GM23338 (cell line): ENCODE measurements at regions not wholly inside any gene's neighbourhood (a gene's known extent, or its start where the extent isn't known, plus 50 kb on each side); places are given as distances from the start of the nearest gene placed in this dataset.

Experiments
- ATAC-seq: fragments of 200-7000 bp; cut with Tn5 transposase; 3 replicates; pipeline ENCODE4 v1.9.1; 2020
- DNase-seq: peaks from one replicate; pipeline ENCODE4 v3.0.0-alpha.2; 2015; ENCODE audit warnings: low spot score
- H2AFZ ChIP-seq: fragments of 200-600 bp; sonication (generic); 2 replicates; pipeline ENCODE4 v1.8.0; 2016; ENCODE audit warnings: antibody characterized with exemption, mild to moderate bottlenecking, moderate library complexity
- H3F3A ChIP-seq: fragments of 200-600 bp; sonication (generic); replicated peaks from 2 replicates; pipeline ENCODE4 v1.8.0; 2017; ENCODE audit warnings: antibody characterized with exemption, mixed run types, low read depth
- H3K27ac ChIP-seq: fragments of 200-600 bp; sonication (generic); 2 replicates; pipeline ENCODE4 v1.6.1; 2016; ENCODE audit warnings: low read depth
- H3K27me3 ChIP-seq: fragments of 200-600 bp; sonication (generic); 2 replicates; pipeline ENCODE4 v1.8.0; 2016; ENCODE audit warnings: mild to moderate bottlenecking, mixed run types, moderate library complexity; ENCODE audit not compliant: insufficient read depth
- H3K36me3 ChIP-seq: fragments of 200-600 bp; sonication (generic); 2 replicates; pipeline ENCODE4 v1.8.0; 2016; ENCODE audit warnings: mild to moderate bottlenecking; ENCODE audit not compliant: insufficient read depth
- H3K4me1 ChIP-seq: fragments of 200-600 bp; sonication (generic); 2 replicates; pipeline ENCODE4 v1.8.0; 2016; ENCODE audit warnings: mild to moderate bottlenecking, moderate library complexity; ENCODE audit not compliant: insufficient read depth
- H3K4me2 ChIP-seq: fragments of 200-600 bp; sonication (generic); 2 replicates; pipeline ENCODE4 v1.7.1; 2017; ENCODE audit warnings: mixed run types
- H3K4me3 ChIP-seq: fragments of 200-600 bp; sonication (generic); 2 replicates; pipeline ENCODE4 v1.6.1; 2016; ENCODE audit warnings: mixed run types
- H3K79me2 ChIP-seq: fragments of 200-600 bp; sonication (generic); replicated peaks from 2 replicates; pipeline ENCODE4 v1.8.0; 2017; ENCODE audit warnings: mild to moderate bottlenecking; ENCODE audit not compliant: insufficient read depth
- H3K9me2 ChIP-seq: fragments of 200-600 bp; sonication (generic); 2 replicates; pipeline ENCODE4 v1.8.0; 2017; ENCODE audit not compliant: insufficient read depth
- H4K20me1 ChIP-seq: fragments of 200-600 bp; sonication (generic); replicated peaks from 2 replicates; pipeline ENCODE4 v1.8.0; 2017; ENCODE audit warnings: mild to moderate bottlenecking; ENCODE audit not compliant: insufficient read depth
- H3K27ac Mint-ChIP-seq: 2 replicates; pipeline ENCODE4 v1.8.0; 2020; ENCODE audit warnings: inconsistent platforms, mild to moderate bottlenecking, moderate library complexity, mixed read lengths
- H3K27me3 Mint-ChIP-seq: 3 replicates; pipeline ENCODE4 v1.8.0; 2022; ENCODE audit warnings: low read depth, mild to moderate bottlenecking, moderate library complexity, mixed read lengths, inconsistent platforms; ENCODE audit not compliant: insufficient read depth, poor library complexity
- H3K36me3 Mint-ChIP-seq: 3 replicates; pipeline ENCODE4 v1.8.0; 2021; ENCODE audit warnings: low read depth, mild to moderate bottlenecking, inconsistent platforms, moderate library complexity, mixed read lengths
- H3K4me1 Mint-ChIP-seq: 3 replicates; pipeline ENCODE4 v1.8.0; 2020; ENCODE audit warnings: mild to moderate bottlenecking, inconsistent platforms, mixed read lengths
- H3K4me3 Mint-ChIP-seq: 3 replicates; pipeline ENCODE4 v1.8.0; 2021; ENCODE audit warnings: moderate library complexity, mild to moderate bottlenecking, inconsistent platforms, mixed read lengths
- H3K9me3 Mint-ChIP-seq: 3 replicates; pipeline ENCODE4 v1.8.0; 2020; ENCODE audit warnings: moderate library complexity, mild to moderate bottlenecking, inconsistent platforms, mixed read lengths
- CREB1 ChIP-seq: fragments of 250-450 bp; sonication (Bioruptor Pico); IDR thresholded peaks from 2 replicates; pipeline ENCODE4 v1.5.0; 2020; ENCODE audit warnings: low read depth, mild to moderate bottlenecking, moderate library complexity
- CTCF ChIP-seq, 2 experiments: fragments of 200-600 bp in 1 of 2; sonication (generic) in 1 of 2; conservative IDR thresholded peaks; 2 replicates each; pipeline versions ENCODE4 v1.5.1 to v1.6.1; 2016 to 2017; ENCODE audit warnings: antibody characterized with exemption in 2 of 2, low read depth in 2 of 2, mild to moderate bottlenecking in 2 of 2, moderate library complexity in 1 of 2
- ETS1 ChIP-seq: IDR thresholded peaks from 2 replicates; pipeline ENCODE4 v1.6.1; 2016; ENCODE audit warnings: antibody characterized with exemption
- EZH2 ChIP-seq: fragments of 200-600 bp; sonication (generic); IDR thresholded peaks from one replicate; pipeline ENCODE4 v1.8.0; 2017; ENCODE audit warnings: antibody characterized with exemption, mild to moderate bottlenecking, low read depth; ENCODE audit not compliant: unreplicated experiment
- EZH2phosphoT487 ChIP-seq: fragments of 200-600 bp; sonication (generic); IDR thresholded peaks from one replicate; pipeline ENCODE4 v1.8.1; 2018; ENCODE audit warnings: antibody characterized with exemption; ENCODE audit not compliant: unreplicated experiment
- JUNB ChIP-seq: IDR thresholded peaks from one replicate; pipeline ENCODE4 v1.6.1; 2016; ENCODE audit warnings: antibody characterized with exemption; ENCODE audit not compliant: unreplicated experiment
- POLR2AphosphoS5 ChIP-seq: IDR thresholded peaks from 2 replicates; pipeline ENCODE4 v1.6.1; 2016; ENCODE audit warnings: antibody characterized with exemption, low read depth
- REST ChIP-seq: IDR thresholded peaks from one replicate; pipeline ENCODE4 v1.6.1; 2018; ENCODE audit warnings: antibody characterized with exemption; ENCODE audit not compliant: unreplicated experiment
- STAT1 ChIP-seq: IDR thresholded peaks from one replicate; pipeline ENCODE4 v1.6.1; 2016; ENCODE audit warnings: antibody characterized with exemption; ENCODE audit not compliant: unreplicated experiment
- ZNF114 ChIP-seq: fragments of 250-450 bp; sonication (Bioruptor Pico); IDR thresholded peaks from 2 replicates; pipeline ENCODE4 v1.5.0; 2020; ENCODE audit warnings: mild to moderate bottlenecking, moderate library complexity

- Histone ChIP-seq H3K27ac (no peak overlapping the region), H3K36me3 (no peaks in the 10 kb centered on the region), H4K20me1 (no peaks in the 10 kb centered on the region), H2AFZ (no peak overlapping the region), H3K4me1 (no peaks in the 10 kb centered on the region), H3K79me2 (no peaks in the 10 kb centered on the region), H3K27me3 (no peaks in the 10 kb centered on the region), H3F3A (no peaks in the 10 kb centered on the region), H3K9me2 (no peaks in the 10 kb centered on the region), H3K4me2 (no peak overlapping the region), H3K4me3 (no peak overlapping the region)
- peaks cover 3% of the 10 kb centered on the region; the same call in 1 of the 3 replicates for H3K36me3 Mint-ChIP-seq
- H3K27ac Mint-ChIP-seq: no peak overlapping the region
- H3K9me3 Mint-ChIP-seq: 0 out of 3 replicates have a peak, but pooled peaks cover 7% of the 10 kb centered on the region
- no peak for TF ChIP-seq CREB1 (CRISPR knock-in tag)
- TF ChIP-seq POLR2AphosphoS5: no peak
- no peak for TF ChIP-seq EZH2
- no peak for TF ChIP-seq REST
- TF ChIP-seq ETS1: no peak
- no peak for TF ChIP-seq STAT1
- TF ChIP-seq JUNB: no peak
- TF ChIP-seq ZNF114: no peak
- no peak for TF ChIP-seq EZH2phosphoT487
- TF ChIP-seq CTCF (conservative IDR thresholded peaks at IDR 0.05; ENCODE audit: low read depth in 2 of 2): no peak
- no peaks in the 10 kb centered on the region; the same call in 2 of the 3 replicates for H3K4me1 Mint-ChIP-seq
- H3K4me3 Mint-ChIP-seq: no peak overlapping the region
- ATAC-seq (no peak), DNase-seq (no peak)
- peaks cover 4% of the 10 kb centered on the region for H3K27me3 Mint-ChIP-seq
Measured at GRCh38 chr6:66396145-66396544, 689.1 kb upstream of the EYS start.

GRCh38 chr6:66390393-66390792 lies 683.4 kb upstream of the EYS start:
- Histone ChIP-seq H3K79me2 (no peaks in the 10 kb centered on the region), H3F3A (no peaks in the 10 kb centered on the region), H2AFZ (no peak overlapping the region), H3K36me3 (no peaks in the 10 kb centered on the region), H3K9me2 (no peaks in the 10 kb centered on the region), H3K4me2 (no peak overlapping the region), H3K4me1 (no peaks in the 10 kb centered on the region), H3K4me3 (no peak overlapping the region), H3K27me3 (no peaks in the 10 kb centered on the region), H4K20me1 (no peaks in the 10 kb centered on the region), H3K27ac (no peak overlapping the region)
- Mint-ChIP-seq H3K4me3 (no peak overlapping the region), H3K36me3 (no peaks in the 10 kb centered on the region), H3K27ac (no peak overlapping the region), H3K9me3 (0 out of 3 replicates have a peak, but pooled peaks cover 7% of the 10 kb centered on the region), H3K27me3 (no peaks in the 10 kb centered on the region), H3K4me1 (no peaks in the 10 kb centered on the region; the same call in 2 of the 3 replicates)
- no peak for ATAC-seq
- no peak for DNase-seq
- TF ChIP-seq EZH2phosphoT487: no peak
- TF ChIP-seq EZH2: no peak
- no peak for TF ChIP-seq REST
- TF ChIP-seq POLR2AphosphoS5: no peak
- TF ChIP-seq CREB1 (CRISPR knock-in tag): no peak
- TF ChIP-seq STAT1: no peak
